NCI-H748 (cell line): ENCODE measurements at regions not wholly inside any gene's neighbourhood (a gene's known extent, or its start where the extent isn't known, plus 50 kb on each side); places are given as distances from the start of the nearest gene placed in this dataset.
A peak's percentile ranks its signal among the peaks of the same experiment; 100 is the strongest.

Experiments
- DNase-seq: peaks from one replicate; lab custom pipeline; 2025; ENCODE audit not compliant: unreplicated experiment; lab: John Stamatoyannopoulos, UW

DNA sequence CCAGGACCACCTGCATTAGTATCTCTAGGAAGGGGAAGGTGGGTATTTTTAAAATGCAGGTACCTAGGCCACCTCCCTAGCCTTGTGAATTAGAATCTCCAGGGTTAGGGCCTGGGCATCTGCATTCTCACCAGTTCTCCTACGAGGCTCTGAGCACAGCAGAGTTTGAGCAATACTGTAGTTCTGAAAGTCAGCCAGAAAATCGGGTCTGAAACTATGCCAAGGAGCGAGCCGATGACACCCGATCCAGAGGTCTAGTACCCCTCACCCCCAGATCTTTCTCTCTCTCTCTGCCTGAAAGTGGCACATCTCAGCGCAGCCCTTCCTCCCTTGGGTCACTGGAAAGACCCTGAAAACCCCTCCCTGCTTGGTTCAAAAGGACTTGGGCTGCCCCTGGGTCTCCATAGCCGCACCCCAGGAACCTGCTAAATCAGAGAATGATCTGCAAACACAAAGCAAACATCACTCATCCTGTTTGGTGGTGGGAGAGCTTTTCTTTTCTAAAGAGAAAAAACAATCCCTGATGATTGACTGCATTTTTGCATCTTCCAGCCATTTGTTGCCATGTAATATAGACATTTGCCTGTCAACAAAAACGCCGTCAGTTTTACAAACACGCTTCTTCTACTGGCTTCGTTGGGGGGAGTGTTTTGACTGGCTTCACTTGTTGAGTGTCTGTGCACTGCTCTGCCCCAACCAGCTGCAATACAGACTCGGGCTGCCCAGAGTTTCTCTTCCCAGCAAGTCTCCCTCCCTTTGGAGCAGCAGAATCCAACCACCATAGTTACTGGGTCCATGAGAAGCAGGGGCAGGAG is 229.9 kb downstream of the MN1 start:
- DNase-seq: peak; percentile 27

DNA sequence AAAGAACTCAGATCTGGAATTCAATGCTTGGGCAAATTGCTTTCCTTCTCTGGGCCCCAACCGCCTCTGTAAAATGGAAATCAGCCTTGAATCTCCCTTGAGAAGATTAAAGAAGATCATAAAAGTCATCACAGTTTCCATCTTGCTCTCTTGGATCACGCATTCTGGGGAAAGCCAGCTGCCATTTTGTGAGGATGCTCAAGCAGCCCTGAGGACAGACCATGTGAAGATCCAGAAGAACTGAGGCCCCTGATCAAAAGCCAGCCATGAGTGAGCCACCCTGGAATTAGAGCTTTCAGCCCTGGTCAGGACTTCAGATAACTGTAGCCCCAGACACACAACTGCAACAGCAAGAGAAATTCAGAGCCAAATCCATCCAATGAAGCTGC is 229.3 kb downstream of the MN1 start:
- DNase-seq: no peak

GRCh38 chr22:27573280-27574001 is 228.1 kb downstream of the MN1 start:
- peak; percentile 23 for DNase-seq

DNA sequence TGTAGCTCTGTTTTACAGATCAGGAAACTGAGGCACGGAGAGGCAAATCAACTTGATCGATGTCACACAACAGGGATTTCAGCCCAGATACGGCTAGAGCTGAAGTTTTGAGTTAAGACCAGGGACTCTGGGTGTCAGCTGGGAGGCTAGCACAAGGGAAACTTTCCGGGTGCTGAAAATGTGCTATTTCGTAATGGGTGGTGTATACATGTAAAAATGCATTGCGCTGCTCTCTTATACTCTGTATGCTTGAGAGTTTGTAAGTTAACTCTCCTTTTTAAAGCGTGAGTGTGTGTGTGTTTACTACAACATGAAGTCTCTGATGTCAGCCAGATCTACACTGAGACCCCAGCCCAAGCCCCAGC is 227.6 kb downstream of the MN1 start:
- no peak for DNase-seq

DNA sequence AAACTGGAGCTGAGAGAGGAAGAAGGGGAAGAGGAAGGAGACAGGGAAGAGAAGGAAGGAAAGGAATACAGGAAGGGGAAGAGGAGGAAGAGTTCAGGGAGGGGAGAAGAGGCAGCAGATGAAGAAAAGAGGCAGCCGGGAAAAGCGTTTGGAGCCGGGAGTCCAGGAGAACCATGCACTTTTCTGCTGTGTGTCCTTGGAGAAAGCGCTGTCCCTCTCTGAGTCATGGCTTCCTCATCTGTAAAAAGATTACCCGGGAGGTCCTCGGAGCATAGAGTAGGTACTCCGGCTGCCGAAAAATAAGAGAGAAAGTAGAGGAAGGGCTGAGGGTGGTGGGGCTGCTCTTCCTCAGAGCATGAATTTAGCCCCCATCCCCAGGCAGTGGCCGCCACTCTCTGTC is 226.9 kb downstream of the MN1 start:
- no peak for DNase-seq

GRCh38 chr22:27575348-27575747 is 226.2 kb downstream of the MN1 start:
- DNase-seq: no peak

DNA sequence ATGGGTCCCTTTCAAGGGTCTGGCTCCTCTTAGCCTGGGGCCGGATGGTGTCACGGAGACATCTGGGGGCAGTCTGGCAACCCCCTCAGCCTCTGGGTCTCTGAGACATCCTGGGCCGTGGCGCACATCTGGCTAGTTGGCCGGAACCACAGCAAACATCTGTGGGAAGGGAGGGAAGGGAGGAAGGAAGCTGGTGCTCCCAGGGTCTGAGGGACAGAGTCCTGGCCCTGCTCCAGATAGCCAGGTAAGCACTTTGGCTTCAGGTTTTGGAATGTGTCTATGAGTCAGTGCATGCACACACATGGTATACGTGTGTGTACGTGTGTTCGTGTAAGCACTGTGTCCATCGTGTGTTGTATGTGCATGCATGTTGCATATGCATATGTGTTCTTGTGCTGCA is 225.1 kb downstream of the MN1 start:
- no peak for DNase-seq

- DNase-seq: no peak
Measured at GRCh38 chr22:27576815-27577573, 224.6 kb downstream of the MN1 start.

DNA sequence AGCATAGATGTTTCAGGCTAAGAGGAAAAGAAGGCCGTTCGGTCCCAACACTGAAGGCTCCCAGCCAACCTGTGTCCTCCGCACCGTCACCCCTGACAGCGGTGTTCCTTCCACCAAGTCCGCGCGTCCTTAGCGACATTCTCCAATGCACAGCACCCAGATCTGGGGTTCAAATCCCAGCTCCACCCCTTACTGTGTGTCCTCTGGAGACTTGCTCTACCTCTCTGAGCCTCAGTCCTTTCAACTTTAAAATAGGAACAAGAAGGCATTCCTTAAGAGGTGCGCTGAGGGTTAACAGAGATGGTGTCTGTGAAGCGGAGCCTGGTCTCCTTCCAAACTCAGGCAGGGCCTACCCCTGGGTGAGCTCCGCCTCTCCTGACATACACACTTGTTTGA is 224.0 kb downstream of the MN1 start:
- DNase-seq: no peak

- no peak for DNase-seq
Measured at GRCh38 chr22:27578937-27579617, 222.5 kb downstream of the MN1 start.

GRCh38 chr22:27580311-27580897 is 221.2 kb downstream of the MN1 start:
- DNase-seq: no peak

- DNase-seq: no peak
Measured at GRCh38 chr22:27581236-27581635, 220.3 kb downstream of the MN1 start.

GRCh38 chr22:27581688-27582087 is 219.9 kb downstream of the MN1 start:
- DNase-seq: no peak

GRCh38 chr22:27583856-27584255 is 217.7 kb downstream of the MN1 start:
- DNase-seq: no peak

DNA sequence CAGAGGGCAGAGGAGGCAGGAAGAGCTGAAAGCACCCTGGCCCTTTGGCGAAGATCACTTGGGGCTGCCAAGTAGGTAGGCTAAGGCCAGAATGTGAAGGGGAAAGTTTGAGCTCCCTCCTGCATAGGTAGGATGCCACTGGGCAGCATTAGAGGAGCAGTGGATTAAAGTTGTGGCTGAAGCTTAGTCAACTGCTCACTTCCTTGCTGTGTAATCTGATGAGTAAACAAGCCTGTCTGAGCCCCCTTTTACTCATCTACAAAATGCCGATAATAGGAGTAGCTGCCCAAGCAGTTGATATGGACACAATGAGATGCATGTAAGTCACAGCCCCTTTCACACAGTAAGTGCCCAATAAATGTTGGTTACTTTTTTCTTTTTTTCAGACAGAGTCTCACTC is 216.4 kb downstream of the MN1 start:
- no peak for DNase-seq

GRCh38 chr22:27588268-27588667 is 213.3 kb downstream of the MN1 start:
- DNase-seq: peak; percentile 79

DNA sequence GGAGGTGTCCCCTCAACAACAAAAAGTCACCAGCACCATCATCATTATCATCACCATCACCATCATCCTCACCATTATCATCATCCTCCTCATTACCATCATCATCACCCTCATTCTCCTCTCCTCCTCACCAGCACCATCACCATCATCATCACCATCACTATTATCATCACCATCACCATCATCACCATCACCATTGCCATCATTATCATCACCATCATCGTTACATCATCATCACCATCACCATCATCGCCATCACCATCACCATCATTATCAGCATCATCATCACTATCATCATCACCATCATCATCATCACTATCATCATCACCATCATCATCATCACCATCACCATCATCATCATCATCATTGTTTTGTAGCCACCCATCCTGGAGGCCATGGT is 212.6 kb downstream of the MN1 start:
- no peak for DNase-seq

DNA sequence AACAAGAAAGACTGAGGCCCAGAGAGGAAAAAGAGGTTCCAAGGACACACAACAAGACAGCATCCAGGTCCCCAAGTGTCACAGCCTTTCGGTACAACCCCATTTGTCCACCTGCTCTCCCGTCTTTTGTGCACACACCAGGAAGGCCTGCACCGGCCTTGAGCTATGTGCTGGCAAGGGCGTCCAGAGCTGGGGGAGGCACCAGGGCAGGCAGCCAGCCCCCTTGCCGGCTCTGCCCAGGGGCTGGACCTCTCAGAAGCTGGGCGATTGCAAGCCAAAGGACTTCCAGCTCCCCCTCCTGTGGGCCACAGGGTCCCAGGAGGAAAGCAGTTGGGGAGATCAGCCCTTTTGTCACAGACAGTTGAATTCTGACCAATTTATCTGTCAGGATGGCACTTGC is 210.5 kb downstream of the MN1 start:
- DNase-seq: no peak

- DNase-seq: no peak
Measured at GRCh38 chr22:27593378-27593777, 208.2 kb downstream of the MN1 start.

GRCh38 chr22:27594020-27594419 is 207.5 kb downstream of the MN1 start:
- no peak for DNase-seq
